ENCODE measurements at regions not wholly inside any gene's neighbourhood (a gene's known extent, or its start where the extent isn't known, plus 50 kb on each side); places are given as distances from the start of the nearest gene placed in this dataset.

GRCh38 chr4:171334549-171334948, 478.7 kb upstream of the GALNTL6 start:
- Histone ChIP-seq H2BK15ac (ENCODE audit: low read length) (no peak overlapping the region), H2AFZ (ENCODE audit: low read length) (no peak overlapping the region), H3K4me1 (replicated peaks in 1 of 4; ENCODE audit: control insufficient read depth in 3 of 4, insufficient read depth in 4 of 4, low read length in 3 of 4) (no peaks in the 10 kb centered on the region), H2BK20ac (ENCODE audit: low read length) (no peak overlapping the region), H3K9ac (replicated peaks in 1 of 4; ENCODE audit: extremely low read depth in 1 of 4, low read depth in 3 of 4, low read length in 3 of 4) (no peak overlapping the region), H3K79me1 (ENCODE audit: low read depth, low read length) (no peaks in the 10 kb centered on the region), H3K4me3 (ENCODE audit: extremely low read depth in 1 of 4, insufficient read depth in 2 of 4, low read depth in 3 of 4, low read length in 4 of 4) (no peak overlapping the region), H3K4ac (replicated peaks; ENCODE audit: insufficient read length, low read depth, low read length) (no peak overlapping the region), H3K56ac (replicated peaks; ENCODE audit: insufficient read length, low read depth, low read length) (no peak overlapping the region), H3K4me2 (ENCODE audit: insufficient read depth in 1 of 2, low read depth in 2 of 2, low read length in 2 of 2) (no peak overlapping the region), H3K9me3 (ENCODE audit: insufficient read depth in 2 of 2, low read depth in 1 of 2, low read length in 1 of 2) (no peaks in the 10 kb centered on the region), H2BK5ac (ENCODE audit: low read depth, low read length) (no peak overlapping the region), H3K14ac (ENCODE audit: insufficient read length) (no peak overlapping the region), H3K27me3 (replicated peaks in 1 of 4; ENCODE audit: control insufficient read depth in 3 of 4, extremely low read depth in 1 of 4, insufficient read depth in 3 of 4, low read length in 3 of 4) (no peaks in the 10 kb centered on the region), H3K27ac (ENCODE audit: low read depth, low read length) (no peak overlapping the region), H3K23ac (ENCODE audit: insufficient read length) (no peak overlapping the region), H4K5ac (ENCODE audit: insufficient read length, low read depth, low read length) (no peak overlapping the region), H2BK12ac (ENCODE audit: low read depth, low read length) (no peak overlapping the region), H3K36me3 (ENCODE audit: control insufficient read depth in 2 of 4, insufficient read depth in 4 of 4, low read length in 3 of 4) (no peaks in the 10 kb centered on the region), H3K18ac (ENCODE audit: extremely low read depth, low read length) (no peak overlapping the region), H4K91ac (replicated peaks; ENCODE audit: insufficient read length, low read length) (no peak overlapping the region), H3K23me2 (ENCODE audit: low read depth, low read length) (no peaks in the 10 kb centered on the region), H2AK5ac (ENCODE audit: low read depth, low read length) (no peak overlapping the region), H3K79me2 (ENCODE audit: control insufficient read depth in 1 of 2, insufficient read depth in 2 of 2, low read length in 2 of 2) (no peaks in the 10 kb centered on the region), H4K20me1 (replicated peaks in 1 of 2; ENCODE audit: control insufficient read depth in 1 of 2, insufficient read depth in 2 of 2, low read length in 2 of 2) (no peaks in the 10 kb centered on the region), H2BK120ac (replicated peaks; ENCODE audit: low read depth, low read length) (no peak overlapping the region), H4K8ac (ENCODE audit: extremely low read depth, insufficient read depth, low read length) (no peak overlapping the region)
- ChIA-PET POLR2A (ENCODE audit: partially characterized antibody) (no interaction called here), CTCF (ENCODE audit: partially characterized antibody) (no interaction called here)
- DNase-seq (ENCODE audit: low read depth in 1 of 2, low spot score in 2 of 2), result no peak
- FAIRE-seq, result no peak
- no peak for TF ChIP-seq SP4 (IDR thresholded peaks at IDR 0.05; ENCODE audit: low read length)
- no peak for TF ChIP-seq CREB1 (IDR thresholded peaks at IDR 0.05)
- TF ChIP-seq MAX (IDR thresholded peaks at IDR 0.05), result no peak
- WGBS, 2 experiments (ENCODE audit: extremely low coverage in 1 of 2, insufficient coverage in 1 of 2, insufficient read length in 1 of 2, insufficient replicate concordance in 2 of 2, low coverage in 1 of 2, low lambda C conversion rate in 2 of 2, missing lambda C conversion rate in 1 of 2), result 72% methylated on average over 4 of the region's 4 CpGs; no CpG with 5 or more reads in 1 of the 2 experiments
